ENCODE measurements at regions not wholly inside any gene's neighbourhood (a gene's known extent, or its start where the extent isn't known, plus 50 kb on each side); places are given as distances from the start of the nearest gene placed in this dataset.

GRCh38 chr11:42473106-42473505 is 838.7 kb upstream of the API5 start:
- Histone ChIP-seq H3K27me3 (no peaks in the 10 kb centered on the region), H3K4me1 (no peaks in the 10 kb centered on the region), H3K9me3 (no peaks in the 10 kb centered on the region), H3K27ac (no peak overlapping the region), H3K36me3 (no peaks in the 10 kb centered on the region), H3K4me3 (no peak overlapping the region)
- ATAC-seq (no peak), DNase-seq (no peak)
- intact Hi-C loops (cut with DNase I), result no loop called here
- TF ChIP-seq CTCF (IDR thresholded peaks at IDR 0.05), result no peak

- H3K36me3 ChIP-seq, result no peaks in the 10 kb centered on the region
- ATAC-seq (no peak), DNase-seq (no peak)
- H3K27ac ChIP-seq, result no peak overlapping the region
- no peaks in the 10 kb centered on the region for H3K9me3 ChIP-seq
- TF ChIP-seq CTCF (IDR thresholded peaks at IDR 0.05), result no peak
- H3K4me3 ChIP-seq, result no peak overlapping the region
- intact Hi-C loops (cut with DNase I), result no loop called here
- H3K27me3 ChIP-seq, result no peaks in the 10 kb centered on the region
- no peaks in the 10 kb centered on the region for H3K4me1 ChIP-seq
Observed at GRCh38 chr11:42482822-42483221, 829.0 kb upstream of the API5 start.

GRCh38 chr11:42490506-42490905 is 821.3 kb upstream of the API5 start:
- Histone ChIP-seq H3K27ac (no peak overlapping the region), H3K9me3 (no peaks in the 10 kb centered on the region), H3K27me3 (no peaks in the 10 kb centered on the region), H3K4me3 (no peak overlapping the region), H3K36me3 (no peaks in the 10 kb centered on the region), H3K4me1 (no peaks in the 10 kb centered on the region)
- intact Hi-C loops (cut with DNase I), result no loop called here
- ATAC-seq (no peak), DNase-seq (no peak)
- TF ChIP-seq CTCF (IDR thresholded peaks at IDR 0.05), result no peak

GRCh38 chr11:42494459-42494858 is 817.3 kb upstream of the API5 start:
- H3K4me3 ChIP-seq, result no peak overlapping the region
- no peaks in the 10 kb centered on the region for H3K27me3 ChIP-seq
- intact Hi-C loops (cut with DNase I), result no loop called here
- no peak for DNase-seq
- H3K9me3 ChIP-seq, result no peaks in the 10 kb centered on the region
- no peak overlapping the region for H3K27ac ChIP-seq
- ATAC-seq, result no peak
- no peaks in the 10 kb centered on the region for H3K4me1 ChIP-seq
- H3K36me3 ChIP-seq, result no peaks in the 10 kb centered on the region
- no peak for TF ChIP-seq CTCF (IDR thresholded peaks at IDR 0.05)

- intact Hi-C loops (cut with DNase I), result no loop called here
- TF ChIP-seq CTCF (IDR thresholded peaks at IDR 0.05), result no peak
- no peak for ATAC-seq
- DNase-seq, result no peak
- Histone ChIP-seq H3K27ac (no peak overlapping the region), H3K4me3 (no peak overlapping the region), H3K27me3 (no peaks in the 10 kb centered on the region), H3K9me3 (no peaks in the 10 kb centered on the region), H3K36me3 (no peaks in the 10 kb centered on the region), H3K4me1 (no peaks in the 10 kb centered on the region)
Observed at GRCh38 chr11:42498971-42499370, 812.8 kb upstream of the API5 start.

- ATAC-seq (no peak), DNase-seq (no peak)
- Histone ChIP-seq H3K4me1 (no peaks in the 10 kb centered on the region), H3K27ac (no peak overlapping the region), H3K36me3 (no peaks in the 10 kb centered on the region), H3K27me3 (no peaks in the 10 kb centered on the region), H3K4me3 (no peak overlapping the region), H3K9me3 (no peaks in the 10 kb centered on the region)
- intact Hi-C loops (cut with DNase I), result no loop called here
- no peak for TF ChIP-seq CTCF (IDR thresholded peaks at IDR 0.05)
Observed at GRCh38 chr11:42502151-42502550, 809.6 kb upstream of the API5 start.

Data from upper lobe of right lung (tissue), 1 donor.